Prostate gland (tissue), 2 donors: ENCODE measurements at regions not wholly inside any gene's neighbourhood (a gene's known extent, or its start where the extent isn't known, plus 50 kb on each side); places are given as distances from the start of the nearest gene placed in this dataset.

Experiments
- DNase-seq: peaks from one replicate; pipeline ENCODE4 v3.0.0-alpha.2; 2019; ENCODE audit warnings: low spot score
- H3K27ac ChIP-seq, 2 donors: fragments of 200-600 bp; sonication (generic); 2 replicates each; pipeline ENCODE4 v1.5.1; 2017 to 2019
- H3K27me3 ChIP-seq: fragments of 200-600 bp; sonication (generic); replicated peaks from 2 replicates; pipeline ENCODE4 v1.5.1; 2019; ENCODE audit not compliant: insufficient read depth
- H3K36me3 ChIP-seq, 2 donors: fragments of 200-600 bp; sonication (generic); 1 replicate in 1 of 2; 2 replicates in 1 of 2; pipeline versions ENCODE4 v1.5.1 to v1.8.1; 2017 to 2019
- H3K4me1 ChIP-seq: fragments of 200-600 bp; sonication (generic); replicated peaks from 2 replicates; pipeline ENCODE4 v1.5.1; 2019
- H3K4me3 ChIP-seq, 2 donors: fragments of 200-600 bp; sonication (generic); 2 replicates each; pipeline ENCODE4 v1.5.1; 2017 to 2019
- H3K9me3 ChIP-seq: fragments of 200-600 bp; sonication (generic); 2 replicates; pipeline ENCODE4 v1.5.1; 2017
- CTCF ChIP-seq, 4 experiments: fragments of 200-600 bp in 2 of 4; fragments of 450-650 bp in 2 of 4; sonication (generic) in 2 of 4; IDR thresholded peaks; 1 replicate in 3 of 4; 2 replicates in 1 of 4; pipeline ENCODE4 v1.5.1; 2016 to 2019; ENCODE audit warnings: antibody characterized with exemption in 4 of 4, mild to moderate bottlenecking in 2 of 4, moderate library complexity in 2 of 4
- POLR2A ChIP-seq: fragments of 450-650 bp; IDR thresholded peaks from one replicate; pipeline ENCODE4 v1.6.1; 2016; ENCODE audit warnings: antibody characterized with exemption, mild to moderate bottlenecking
- POLR2AphosphoS5 ChIP-seq: sonication (generic); formaldehyde crosslinking; IDR thresholded peaks from one replicate; pipeline ENCODE4 v1.6.1; 2017; ENCODE audit warnings: antibody characterized with exemption
- WGBS: methylation state at CpG from one replicate; pipeline ENCODE4 v1.1.5; 2018; 5-methylcytosine and 5-hydroxymethylcytosine counted together
- intact Hi-C: fragments of 100-400 bp; cut with DNase I; formaldehyde crosslinking; loops from one replicate; pipeline ENCODE4 v1.14.2; 2022

GRCh38 chr2:103980401-103980800 lies 873.5 kb upstream of the POU3F3 start:
- Histone ChIP-seq H3K27me3 (no peaks in the 10 kb centered on the region), H3K4me1 (no peaks in the 10 kb centered on the region), H3K4me3 (no peak overlapping the region), H3K36me3 (no peaks in the 10 kb centered on the region), H3K27ac (no peak overlapping the region), H3K9me3 (no peaks in the 10 kb centered on the region)
- DNase-seq = no peak
- intact Hi-C loops = no loop called here
- WGBS = 74% methylated on average over 1 of the region's 1 CpG
- TF ChIP-seq CTCF (IDR thresholded peaks at IDR 0.05) (no peak), POLR2AphosphoS5 (no peak), POLR2A (no peak)

- WGBS = 67% methylated on average over 3 of the region's 3 CpGs
- Histone ChIP-seq H3K27ac (no peak overlapping the region), H3K4me3 (no peak overlapping the region), H3K4me1 (no peaks in the 10 kb centered on the region), H3K36me3 (no peaks in the 10 kb centered on the region), H3K9me3 (no peaks in the 10 kb centered on the region), H3K27me3 (no peaks in the 10 kb centered on the region)
- DNase-seq = no peak
- TF ChIP-seq POLR2AphosphoS5 (no peak), POLR2A (no peak), CTCF (IDR thresholded peaks at IDR 0.05) (no peak)
- intact Hi-C loops = no loop called here
Measured at GRCh38 chr2:103982691-103983090, 871.2 kb upstream of the POU3F3 start.

DNA sequence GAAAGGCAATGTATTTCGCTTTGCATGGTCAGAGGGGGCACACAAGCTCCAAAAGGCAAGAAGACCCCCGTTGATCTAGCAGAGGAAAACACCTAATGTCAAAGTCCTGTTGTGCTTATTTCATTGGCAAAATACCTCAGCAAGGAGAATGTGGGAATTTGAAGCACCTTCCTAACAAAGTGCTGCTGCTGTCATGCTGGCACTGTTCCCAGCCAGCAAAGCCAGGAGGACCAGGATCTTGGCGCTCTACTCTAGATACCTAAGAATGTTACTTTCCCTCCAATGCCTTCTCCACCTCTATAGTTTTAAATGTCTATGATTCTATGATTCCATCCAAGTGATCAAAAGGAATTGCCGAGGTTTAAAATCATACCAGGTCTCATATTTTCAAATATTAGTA lies 867.9 kb upstream of the POU3F3 start:
- DNase-seq = no peak
- intact Hi-C loops = no loop called here
- Histone ChIP-seq H3K36me3 (no peaks in the 10 kb centered on the region), H3K4me1 (no peaks in the 10 kb centered on the region), H3K27me3 (no peaks in the 10 kb centered on the region), H3K27ac (no peak overlapping the region), H3K9me3 (no peaks in the 10 kb centered on the region), H3K4me3 (no peak overlapping the region)
- 65% methylated on average over 4 of the region's 4 CpGs for WGBS
- TF ChIP-seq POLR2A (no peak), CTCF (IDR thresholded peaks at IDR 0.05) (no peak), POLR2AphosphoS5 (no peak)

DNA sequence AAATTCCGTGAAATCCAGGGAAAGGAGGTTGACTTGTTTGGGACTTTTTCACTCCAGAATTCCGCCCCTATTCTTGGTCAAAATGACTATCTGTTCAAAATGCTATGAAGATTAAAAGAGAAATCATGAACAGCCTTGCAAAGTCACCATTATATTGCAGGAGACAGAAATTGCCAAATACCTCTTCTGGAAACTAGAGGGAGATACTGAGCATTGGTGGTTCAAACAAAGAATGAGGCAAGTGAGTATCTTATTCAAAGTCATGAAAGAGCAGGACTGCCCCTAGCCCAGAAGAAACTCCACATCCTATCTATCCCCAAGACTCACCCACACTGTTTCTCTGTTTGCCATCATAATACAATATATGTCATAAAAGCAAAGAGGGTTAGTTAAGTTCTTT lies 862.3 kb upstream of the POU3F3 start:
- TF ChIP-seq POLR2AphosphoS5 (no peak), POLR2A (no peak)
- no peak for DNase-seq
- Histone ChIP-seq H3K9me3 (no peaks in the 10 kb centered on the region), H3K27me3 (no peaks in the 10 kb centered on the region), H3K36me3 (no peaks in the 10 kb centered on the region), H3K27ac (no peak overlapping the region), H3K4me1 (no peaks in the 10 kb centered on the region), H3K4me3 (no peak overlapping the region)
- WGBS = 80% methylated on average over 2 of the region's 2 CpGs
- intact Hi-C loops = no loop called here

- WGBS = 83% methylated on average over 3 of the region's 3 CpGs
- Histone ChIP-seq H3K27me3 (no peaks in the 10 kb centered on the region), H3K27ac (no peak overlapping the region), H3K4me1 (no peaks in the 10 kb centered on the region), H3K36me3 (no peaks in the 10 kb centered on the region), H3K9me3 (no peaks in the 10 kb centered on the region), H3K4me3 (no peak overlapping the region)
- no peak for DNase-seq
- intact Hi-C loops = no loop called here
- TF ChIP-seq CTCF (IDR thresholded peaks at IDR 0.05) (no peak), POLR2AphosphoS5 (no peak), POLR2A (no peak)
Measured at GRCh38 chr2:104004821-104005220, 849.1 kb upstream of the POU3F3 start.
